ENCODE measurements at regions not wholly inside any gene's neighbourhood (a gene's known extent, or its start where the extent isn't known, plus 50 kb on each side); places are given as distances from the start of the nearest gene placed in this dataset.
"Not testable (repeated sequence)": the region's sequence is repeated elsewhere in the genome, so short reads cannot be mapped to it uniquely, and the experiment has no call there.

GRCh38 chr7:153410997-153411642, 641.1 kb upstream of the DPP6 start:
- not testable (repeated sequence) for DNase-seq

GRCh38 chr7:153412114-153412823, 639.9 kb upstream of the DPP6 start:
- DNase-seq: not testable (repeated sequence)

DNA sequence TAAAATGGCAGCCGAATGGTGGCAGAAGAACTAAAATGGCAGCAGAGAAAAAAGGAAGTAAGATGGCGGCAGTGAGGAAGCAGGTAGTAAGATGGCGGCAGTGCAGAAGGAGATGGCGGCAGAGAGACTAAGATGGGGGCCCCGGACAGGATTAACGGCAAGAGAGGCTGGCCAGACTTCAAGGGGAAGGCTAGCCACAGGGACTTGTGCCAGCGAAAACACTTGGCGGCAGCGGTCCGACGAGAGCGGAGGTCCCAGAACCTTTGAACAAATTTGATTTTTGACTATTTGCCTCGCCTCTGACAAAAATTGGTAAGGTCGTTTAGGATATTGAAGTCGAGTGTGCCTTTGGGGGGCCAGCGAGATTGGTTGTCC, 639.4 kb upstream of the DPP6 start:
- not testable (repeated sequence) for DNase-seq

DNA sequence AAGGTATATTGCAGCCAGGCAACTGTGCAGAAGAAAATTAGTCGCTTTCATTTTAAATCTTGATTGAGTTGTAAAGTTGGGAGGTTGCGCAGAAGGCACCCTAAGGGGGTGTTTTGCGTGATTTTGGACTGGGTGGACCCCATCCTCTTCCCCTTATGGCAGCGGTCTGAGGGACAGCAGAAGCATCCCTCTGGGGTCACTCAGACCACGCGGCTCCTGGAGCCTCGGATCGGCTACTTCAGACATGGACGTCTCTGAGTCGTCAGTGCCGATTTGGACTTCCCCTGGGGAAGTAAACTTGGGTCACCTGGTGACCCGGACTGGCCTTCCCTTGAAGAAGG, 639.0 kb upstream of the DPP6 start:
- DNase-seq: no peak

DNA sequence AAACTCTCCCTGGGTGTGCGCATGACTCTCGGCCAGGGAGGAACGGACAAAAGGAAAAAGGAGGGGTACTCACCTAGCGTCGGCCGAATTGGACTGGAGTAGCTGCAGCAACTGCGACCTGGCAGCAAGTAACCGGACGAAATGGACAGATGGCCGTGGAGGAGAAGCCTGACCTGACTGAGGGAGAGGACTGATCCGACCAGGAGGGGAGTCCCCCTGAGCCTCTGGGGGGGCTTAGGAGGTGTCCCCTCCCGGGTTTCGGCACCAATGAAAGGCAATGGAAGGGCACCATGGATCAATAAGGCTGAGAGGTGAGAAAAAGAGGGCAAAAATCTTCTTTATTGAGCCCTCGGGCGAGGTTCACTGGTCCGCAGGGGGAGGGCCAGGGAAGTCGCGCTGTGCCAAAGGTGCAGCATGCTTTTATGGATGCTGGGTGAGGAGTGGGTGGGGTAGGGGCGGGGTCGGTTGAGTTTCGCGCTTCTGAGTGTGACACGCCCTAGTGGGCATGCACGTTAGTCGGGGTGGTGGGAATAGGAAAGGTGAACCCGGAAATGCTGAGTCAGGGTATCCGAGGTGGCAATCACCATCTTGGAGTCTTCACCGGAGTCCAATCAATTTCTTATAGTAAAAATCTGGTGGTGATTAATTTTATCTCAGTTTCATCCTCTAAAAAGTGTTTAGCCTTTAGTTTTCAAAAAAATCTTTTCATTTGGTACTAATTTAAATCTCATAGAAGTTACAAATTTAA, 638.5 kb upstream of the DPP6 start:
- DNase-seq: no peak

DNA sequence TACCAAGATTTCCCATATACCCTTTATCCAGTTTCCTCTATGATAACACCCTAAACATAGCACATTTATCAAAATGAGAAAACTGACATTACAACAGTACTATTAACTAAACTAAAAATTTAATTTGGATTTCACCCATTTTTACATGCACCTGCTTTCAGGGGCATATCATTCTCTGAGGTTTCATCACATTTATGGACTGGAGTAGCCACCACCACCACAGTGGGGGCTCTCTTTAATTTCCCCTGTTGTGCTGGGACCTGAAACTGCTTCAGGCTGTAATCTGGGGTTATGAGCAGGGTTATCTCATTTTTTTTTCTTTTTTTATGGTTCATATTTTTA, 637.9 kb upstream of the DPP6 start:
- DNase-seq: no peak

- no peak for DNase-seq
Observed at GRCh38 chr7:153415632-153416031, 636.6 kb upstream of the DPP6 start.

DNA sequence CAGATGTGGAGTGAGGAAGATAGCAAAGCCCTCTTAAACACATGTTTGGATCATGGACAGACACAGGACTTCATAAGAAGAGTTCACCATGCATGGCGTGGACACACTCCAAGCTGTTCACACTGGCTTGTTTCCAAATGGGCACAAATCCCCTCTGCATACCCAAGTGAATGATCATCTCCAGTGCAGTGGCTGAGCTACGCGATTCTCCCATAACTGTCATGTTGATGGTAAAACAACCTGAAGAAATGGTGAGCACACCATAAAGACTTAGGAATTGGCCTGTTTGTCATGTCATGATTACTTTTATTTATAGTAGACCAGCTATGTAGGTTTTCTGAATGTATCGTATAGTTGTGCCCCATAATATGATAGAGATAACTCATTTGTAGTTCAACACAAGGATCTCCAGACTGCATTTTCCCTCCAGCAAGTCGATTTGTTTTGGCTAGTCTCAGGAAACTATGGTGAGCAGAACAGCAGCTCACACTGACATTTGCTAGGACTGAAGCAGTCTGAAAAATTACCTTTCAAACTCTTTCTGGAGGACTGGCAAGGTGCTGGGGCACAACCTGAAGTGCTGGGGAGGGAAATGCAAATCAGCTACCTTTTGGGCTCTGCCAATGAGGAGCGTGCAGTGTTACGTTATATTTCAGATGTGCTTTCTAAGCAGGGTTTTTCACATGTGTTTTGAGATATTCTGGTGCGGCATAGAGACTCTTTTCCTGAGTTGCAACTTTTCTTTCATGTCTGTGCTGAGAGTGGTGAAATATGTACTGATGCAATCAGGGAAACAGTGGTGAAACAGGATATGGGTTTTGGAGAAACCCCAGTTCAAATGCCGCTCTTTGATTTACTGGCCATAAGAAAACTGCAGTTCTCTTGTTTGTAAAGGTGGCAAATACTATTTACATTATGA, 629.6 kb upstream of the DPP6 start:
- no peak for DNase-seq

DNA sequence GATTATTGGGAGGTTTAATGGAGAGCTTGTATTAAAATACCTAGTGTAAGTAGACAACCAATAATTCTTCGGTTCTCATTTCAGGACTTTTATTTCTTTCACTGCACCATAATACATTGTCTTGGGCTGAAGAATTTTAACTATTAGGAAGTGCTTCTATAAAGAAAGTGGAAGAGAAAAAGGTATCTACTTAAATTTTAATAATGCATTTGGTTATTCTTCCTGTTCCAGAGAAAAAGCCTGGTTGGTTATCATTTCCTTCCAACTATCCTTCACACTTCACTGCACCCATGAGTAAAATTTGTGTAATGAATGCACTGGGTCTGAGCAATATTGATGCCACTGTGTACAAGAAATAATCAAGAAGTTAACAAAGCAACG, 629.0 kb upstream of the DPP6 start:
- DNase-seq: no peak

- DNase-seq: no peak
Observed at GRCh38 chr7:153430931-153431330, 621.3 kb upstream of the DPP6 start.

GRCh38 chr7:153432063-153432462, 620.1 kb upstream of the DPP6 start:
- DNase-seq: no peak

DNA sequence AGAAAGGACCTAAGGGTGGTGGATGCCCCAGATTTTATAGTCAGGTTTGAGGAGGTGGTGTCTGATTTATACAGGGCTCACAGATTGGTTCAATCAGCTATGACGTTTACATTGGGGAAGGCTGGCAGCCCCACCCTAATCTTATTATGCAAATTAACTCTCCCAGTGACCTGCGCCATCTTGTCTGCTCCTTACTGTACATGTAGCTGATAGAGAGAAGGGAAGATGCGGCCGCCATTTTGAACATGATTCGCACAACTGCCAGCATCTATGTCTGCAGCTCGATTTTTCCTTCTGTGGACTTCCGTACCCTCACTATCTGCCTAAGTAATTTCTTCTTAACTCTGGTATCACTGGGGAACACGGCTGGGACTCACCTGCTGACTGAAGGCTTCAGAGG, 619.0 kb upstream of the DPP6 start:
- no peak for DNase-seq

GRCh38 chr7:153440715-153441114, 611.5 kb upstream of the DPP6 start:
- DNase-seq: no peak

- DNase-seq: no peak
Observed at GRCh38 chr7:153443032-153443701, 609.0 kb upstream of the DPP6 start.

DNA sequence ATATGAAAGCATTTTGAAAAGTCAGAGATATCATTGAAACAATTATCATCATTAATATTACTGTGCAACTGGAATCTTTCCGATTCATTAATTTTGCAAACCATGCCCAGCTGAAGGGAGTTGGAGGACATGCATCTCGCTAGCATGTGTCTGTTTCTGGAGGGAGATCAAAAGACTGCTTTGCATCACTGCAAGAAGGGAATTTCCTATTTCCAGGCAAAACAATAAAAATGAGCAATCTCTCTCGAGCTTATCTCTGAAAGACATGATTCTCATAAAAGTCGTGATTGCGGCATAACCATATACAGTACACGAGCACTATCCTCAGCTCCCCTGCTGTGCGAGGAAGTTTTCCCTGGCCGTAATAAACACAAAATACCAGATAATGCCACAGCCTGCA, 607.6 kb upstream of the DPP6 start:
- no peak for DNase-seq

- DNase-seq: no peak
Observed at GRCh38 chr7:153445641-153446040, 606.6 kb upstream of the DPP6 start.

GRCh38 chr7:153446490-153446889, 605.7 kb upstream of the DPP6 start:
- DNase-seq: no peak

GRCh38 chr7:153447011-153447410, 605.2 kb upstream of the DPP6 start:
- no peak for DNase-seq

DNA sequence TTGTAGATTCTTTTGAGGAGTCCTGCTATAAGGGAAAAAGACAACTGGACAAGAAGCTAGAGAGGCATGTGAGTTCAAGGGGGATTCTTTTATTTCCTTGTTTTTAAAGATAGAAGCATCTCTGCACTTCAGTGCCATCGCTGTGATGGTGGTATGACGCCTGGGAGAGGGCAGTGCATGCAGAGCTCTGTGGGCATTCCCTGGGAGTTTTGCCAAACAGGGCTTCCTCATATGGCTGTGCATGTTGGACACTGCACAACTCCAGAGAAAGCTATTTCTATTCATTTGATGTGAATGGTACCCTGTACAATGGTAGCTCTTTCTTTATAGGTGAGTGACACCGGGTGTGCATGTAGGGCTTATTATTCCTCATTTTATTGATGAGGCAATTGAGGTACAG, 599.5 kb upstream of the DPP6 start:
- no peak for DNase-seq

DNA sequence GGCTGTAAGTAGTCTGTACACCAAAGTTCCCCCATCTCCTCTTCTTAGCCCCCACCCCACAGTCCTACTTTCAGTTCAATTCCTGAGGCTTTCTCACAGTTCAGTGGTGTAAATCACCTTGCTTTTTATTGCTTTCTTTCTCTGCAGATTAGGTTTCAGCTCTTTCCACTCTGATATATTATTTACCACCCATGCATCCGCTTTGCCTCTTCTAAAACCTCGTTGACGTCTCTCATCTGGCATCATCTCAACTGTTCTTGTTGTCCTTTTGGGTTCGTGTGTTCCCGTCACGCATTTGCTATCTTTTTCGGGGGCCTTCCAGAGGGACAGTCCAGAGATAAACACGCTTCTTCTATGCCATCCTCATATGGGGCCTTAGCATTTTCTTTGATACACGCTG, 597.9 kb upstream of the DPP6 start:
- no peak for DNase-seq

DNA sequence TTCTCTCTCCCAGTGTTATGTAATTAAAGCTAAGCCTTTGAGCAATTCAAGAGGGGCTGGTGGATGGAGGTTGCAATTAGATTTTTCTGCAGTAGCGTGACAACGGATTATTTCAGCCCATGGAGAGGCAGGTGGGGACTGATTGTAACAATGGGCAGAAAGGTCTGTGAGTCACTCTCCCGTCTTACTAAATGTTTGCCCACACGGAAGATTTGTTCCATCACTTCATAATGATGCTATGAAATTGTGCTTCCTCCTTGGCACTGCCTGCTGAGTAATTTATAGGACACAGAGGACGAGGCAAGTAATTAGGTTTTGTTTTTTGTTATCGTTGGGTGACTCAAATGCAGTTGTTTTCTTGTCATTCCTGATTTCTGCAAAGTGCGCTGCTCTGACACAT, 594.5 kb upstream of the DPP6 start:
- DNase-seq: no peak

DNA sequence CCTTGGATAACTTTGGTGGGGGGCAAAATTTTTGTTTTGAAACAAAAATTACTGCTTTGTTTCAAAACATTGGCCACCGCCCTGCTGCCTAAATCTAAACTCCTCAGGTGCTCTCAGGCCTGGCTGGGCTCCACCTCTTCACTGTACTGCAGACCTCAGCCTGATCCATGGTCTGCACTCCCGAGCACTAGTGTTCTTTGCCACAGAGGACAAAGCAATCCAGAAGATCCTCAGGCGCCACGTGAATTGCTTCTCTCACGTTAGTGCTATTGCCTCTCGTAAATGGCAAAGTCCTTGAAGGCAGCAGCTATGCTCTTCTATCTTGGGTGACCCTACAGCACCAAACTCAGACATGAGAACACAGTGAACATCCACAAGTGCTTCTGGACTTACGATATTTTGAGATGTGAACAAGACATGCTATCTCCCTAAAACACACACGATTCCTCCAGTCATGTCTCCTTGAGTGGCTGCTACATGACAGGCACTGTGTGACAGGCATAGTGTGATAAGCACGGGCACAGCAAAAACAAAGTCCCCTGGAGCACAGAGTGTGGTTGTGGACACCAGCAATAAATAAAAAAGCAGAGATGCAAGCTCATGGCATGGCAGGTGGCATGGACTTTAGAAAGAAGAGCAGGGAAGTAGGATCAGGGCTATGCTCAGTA, 582.1 kb upstream of the DPP6 start:
- no peak for DNase-seq
